Trophoblast cell (in vitro differentiated cells and primary cell): ENCODE measurements at regions not wholly inside any gene's neighbourhood (a gene's known extent, or its start where the extent isn't known, plus 50 kb on each side); places are given as distances from the start of the nearest gene placed in this dataset.

Source experiments
- DNase-seq, 2 donors: peaks; one replicate each; pipeline ENCODE4 v3.0.0-alpha.2; 2016
- H2AFZ ChIP-seq: 2 replicates; pipeline ENCODE4 v1.6.1; 2013; ENCODE audit warnings: low read length, moderate library complexity, mild to moderate bottlenecking; ENCODE audit not compliant: insufficient read depth, poor library complexity
- H2AK5ac ChIP-seq: 2 replicates; pipeline ENCODE4 v1.6.1; 2013; ENCODE audit warnings: mild to moderate bottlenecking, low read length
- H2BK120ac ChIP-seq: 2 replicates; pipeline ENCODE4 v1.6.1; 2013; ENCODE audit warnings: low read length, mild to moderate bottlenecking, moderate library complexity; ENCODE audit not compliant: insufficient read depth, poor library complexity
- H2BK12ac ChIP-seq: 2 replicates; pipeline ENCODE4 v1.6.1; 2013; ENCODE audit warnings: mild to moderate bottlenecking, low read length, moderate library complexity
- H2BK5ac ChIP-seq: 2 replicates; pipeline ENCODE4 v1.6.1; 2013; ENCODE audit warnings: low read length, low read depth, moderate library complexity, mild to moderate bottlenecking; ENCODE audit not compliant: poor library complexity
- H3K14ac ChIP-seq: 2 replicates; pipeline ENCODE4 v1.6.1; 2013; ENCODE audit warnings: mild to moderate bottlenecking, low read length
- H3K18ac ChIP-seq: 2 replicates; pipeline ENCODE4 v1.6.1; 2013; ENCODE audit warnings: mild to moderate bottlenecking, low read length
- H3K23ac ChIP-seq: 2 replicates; pipeline ENCODE4 v1.6.1; 2013; ENCODE audit warnings: low read length
- H3K27ac ChIP-seq: 2 replicates; pipeline ENCODE4 v1.5.1; 2013; ENCODE audit warnings: low read depth, mild to moderate bottlenecking, inconsistent platforms, low read length, moderate library complexity
- H3K27me3 ChIP-seq: 2 replicates; pipeline ENCODE4 v1.6.1; 2013; ENCODE audit warnings: inconsistent platforms, mild to moderate bottlenecking, low read length, moderate library complexity; ENCODE audit not compliant: insufficient read depth
- H3K36me3 ChIP-seq, 2 experiments: 1 replicate in 1 of 2; 2 replicates in 1 of 2; pipeline ENCODE4 v1.6.1; 2013; ENCODE audit warnings: low read length in 2 of 2, mild to moderate bottlenecking in 2 of 2, moderate library complexity in 1 of 2; ENCODE audit not compliant: insufficient read depth in 2 of 2, control insufficient read depth in 1 of 2
- H3K4ac ChIP-seq: 2 replicates; pipeline ENCODE4 v1.6.1; 2013; ENCODE audit warnings: low read depth, mild to moderate bottlenecking, low read length, moderate library complexity
- H3K4me1 ChIP-seq, 2 experiments: 1 replicate in 1 of 2; 2 replicates in 1 of 2; pipeline ENCODE4 v1.6.1; 2013; ENCODE audit warnings: low read length in 2 of 2, mild to moderate bottlenecking in 2 of 2, moderate library complexity in 1 of 2; ENCODE audit not compliant: insufficient read depth in 2 of 2, control insufficient read depth in 1 of 2
- H3K4me2 ChIP-seq: 2 replicates; pipeline ENCODE4 v1.6.1; 2013; ENCODE audit warnings: inconsistent platforms, mild to moderate bottlenecking, low read length, moderate library complexity
- H3K4me3 ChIP-seq: 2 replicates; pipeline ENCODE4 v1.5.1; 2013; ENCODE audit warnings: mild to moderate bottlenecking, low read depth, low read length, inconsistent platforms
- H3K79me1 ChIP-seq: one replicate; pipeline ENCODE4 v1.6.1; 2013; ENCODE audit warnings: low read length
- H3K79me2 ChIP-seq: 2 replicates; pipeline ENCODE4 v1.6.1; 2013; ENCODE audit warnings: low read length, mild to moderate bottlenecking; ENCODE audit not compliant: control insufficient read depth, insufficient read depth, poor library complexity
- H3K9ac ChIP-seq: 2 replicates; pipeline ENCODE4 v1.6.1; 2013; ENCODE audit warnings: mild to moderate bottlenecking, low read length
- H3K9me3 ChIP-seq: 2 replicates; pipeline ENCODE4 v1.6.1; 2013; ENCODE audit warnings: low read depth, mild to moderate bottlenecking, control low read depth, inconsistent platforms, low read length; ENCODE audit not compliant: insufficient read depth
- H4K12ac ChIP-seq: 2 replicates; pipeline ENCODE4 v1.6.1; 2013; ENCODE audit warnings: low read depth, mild to moderate bottlenecking, low read length, moderate library complexity
- H4K8ac ChIP-seq: 2 replicates; pipeline ENCODE4 v1.6.1; 2013; ENCODE audit warnings: low read depth, mild to moderate bottlenecking, low read length, moderate library complexity
- H4K91ac ChIP-seq: one replicate; pipeline ENCODE4 v1.6.1; 2013; ENCODE audit warnings: low read depth, mild to moderate bottlenecking, low read length, moderate library complexity
- WGBS: extraction: QIAGEN DNeasy Blood & Tissue Kit; methylation state at CpG from one replicate; pipeline ENCODE4 v1.1.7; 2013; ENCODE audit warnings: missing lambda C conversion rate; ENCODE audit not compliant: insufficient read length, insufficient coverage; ENCODE audit errors: extremely low coverage; 5-methylcytosine and 5-hydroxymethylcytosine counted together

GRCh38 chr2:215621381-215621780 lies 185.5 kb upstream of the FN1 start:
- no peak overlapping the region for H2AFZ ChIP-seq
- H3K23ac ChIP-seq: no peak overlapping the region
- H3K14ac ChIP-seq: peak overlapping the region; percentile 83
- H2AK5ac ChIP-seq: no peak overlapping the region
- H3K27ac ChIP-seq: no peak overlapping the region
- H3K4me1 ChIP-seq: peaks cover 18 to 29% of the 10 kb centered on the region in 2 experiments
- H3K9me3 ChIP-seq: no peaks in the 10 kb centered on the region
- H2BK120ac ChIP-seq: peak overlapping the region; percentile 85
- H2BK5ac ChIP-seq: peak overlapping the region; percentile 79
- H4K12ac ChIP-seq: no peak overlapping the region
- H3K27me3 ChIP-seq: no peaks in the 10 kb centered on the region
- peaks cover 38% of the 10 kb centered on the region for H3K79me1 ChIP-seq
- H3K36me3 ChIP-seq: no peaks in the 10 kb centered on the region
- peak overlapping the region; percentile 88 for H2BK12ac ChIP-seq
- H3K18ac ChIP-seq: no peak overlapping the region
- no peak overlapping the region for H3K4me2 ChIP-seq
- H4K8ac ChIP-seq: no peak overlapping the region
- peaks cover 8% of the 10 kb centered on the region for H3K79me2 ChIP-seq
- peak in 1 of 2 donors; percentile 19 for DNase-seq
- no peak overlapping the region for H3K4me3 ChIP-seq
- H3K4ac ChIP-seq: no peak overlapping the region
- H4K91ac ChIP-seq: peak overlapping the region; percentile 95
- WGBS: no CpG with 5 or more reads among the region's 2 CpGs
- no peak overlapping the region for H3K9ac ChIP-seq

GRCh38 chr2:215620528-215620927 lies 184.7 kb upstream of the FN1 start:
- Histone ChIP-seq H2AFZ (no peak overlapping the region), H3K9ac (no peak overlapping the region), H4K12ac (no peak overlapping the region), H2AK5ac (peak overlapping the region; percentile 86), H3K79me1 (peaks cover 45% of the 10 kb centered on the region), H3K14ac (peak overlapping the region; percentile 83), H3K79me2 (peaks cover 9% of the 10 kb centered on the region), H3K18ac (peak overlapping the region; percentile 55), H4K91ac (peak overlapping the region; percentile 95), H3K9me3 (no peaks in the 10 kb centered on the region), H3K27ac (peak overlapping the region; percentile 91), H2BK5ac (peak overlapping the region; percentile 79), H3K36me3 (no peaks in the 10 kb centered on the region), H3K4me3 (no peak overlapping the region), H3K27me3 (no peaks in the 10 kb centered on the region), H3K4me2 (no peak overlapping the region), H3K23ac (no peak overlapping the region), H4K8ac (peak overlapping the region; percentile 51), H3K4me1 (peaks cover 18 to 29% of the 10 kb centered on the region in 2 experiments), H3K4ac (peak overlapping the region; percentile 40), H2BK120ac (peak overlapping the region; percentile 85), H2BK12ac (peak overlapping the region; percentile 88)
- DNase-seq: no peak
- no CpG with 5 or more reads among the region's 3 CpGs for WGBS

- Histone ChIP-seq H3K18ac (peak overlapping the region; percentile 89), H3K27me3 (no peaks in the 10 kb centered on the region), H3K36me3 (peaks cover 0 to 4% of the 10 kb centered on the region in 2 experiments), H4K12ac (no peak overlapping the region), H2AFZ (no peak overlapping the region), H3K4me3 (no peak overlapping the region), H4K91ac (peak overlapping the region; percentile 95), H3K9me3 (peaks cover 3% of the 10 kb centered on the region), H2BK5ac (peak overlapping the region; percentile 79), H3K14ac (peak overlapping the region; percentile 83), H3K27ac (peak overlapping the region; percentile 91), H4K8ac (peak overlapping the region; percentile 86), H2BK120ac (peak overlapping the region; percentile 85), H3K4me1 (peaks cover 17 to 27% of the 10 kb centered on the region in 2 experiments), H3K4me2 (peak overlapping the region; percentile 24), H3K23ac (no peak overlapping the region), H3K4ac (peak overlapping the region; percentile 92), H3K79me1 (peaks cover 48% of the 10 kb centered on the region), H2BK12ac (peak overlapping the region; percentile 96), H3K79me2 (peaks cover 12% of the 10 kb centered on the region), H2AK5ac (peak overlapping the region; percentile 86), H3K9ac (peak overlapping the region; percentile 33)
- WGBS: no CpG with 5 or more reads among the region's 10 CpGs
- peak; percentile 41 to 56 for DNase-seq
These were observed 184.1 kb upstream of the FN1 start for GRCh38 chr2:215619989-215620388.

GRCh38 chr2:215619022-215619958 lies 183.4 kb upstream of the FN1 start:
- H3K4ac ChIP-seq: peak overlapping the region; percentile 92
- WGBS: no CpG with 5 or more reads among the region's 14 CpGs
- H3K14ac ChIP-seq: peak overlapping the region; percentile 92
- peak overlapping the region; percentile 96 for H2BK12ac ChIP-seq
- H3K36me3 ChIP-seq: peaks cover 0 to 9% of the 10 kb centered on the region in 2 experiments
- H3K27ac ChIP-seq: peak overlapping the region; percentile 91
- H3K79me1 ChIP-seq: peaks cover 50% of the 10 kb centered on the region
- H4K12ac ChIP-seq: peak overlapping the region; percentile 43
- H3K4me3 ChIP-seq: no peak overlapping the region
- peak overlapping the region; percentile 24 for H3K4me2 ChIP-seq
- DNase-seq: peak; percentile 82 to 85
- H2BK120ac ChIP-seq: peak overlapping the region; percentile 85
- H3K23ac ChIP-seq: no peak overlapping the region
- peak overlapping the region; percentile 79 for H2BK5ac ChIP-seq
- H3K9me3 ChIP-seq: peaks cover 3% of the 10 kb centered on the region
- H3K27me3 ChIP-seq: no peaks in the 10 kb centered on the region
- H3K4me1 ChIP-seq: peaks cover 17 to 25% of the 10 kb centered on the region in 2 experiments
- H4K91ac ChIP-seq: peak overlapping the region; percentile 95
- peak overlapping the region; percentile 89 for H3K18ac ChIP-seq
- H3K79me2 ChIP-seq: peaks cover 12% of the 10 kb centered on the region
- no peak overlapping the region for H2AFZ ChIP-seq
- no peak overlapping the region for H3K9ac ChIP-seq
- peak overlapping the region; percentile 88 for H2AK5ac ChIP-seq
- H4K8ac ChIP-seq: peak overlapping the region; percentile 86
